ENCODE measurements at regions not wholly inside any gene's neighbourhood (a gene's known extent, or its start where the extent isn't known, plus 50 kb on each side); places are given as distances from the start of the nearest gene placed in this dataset.
"Not testable (repeated sequence)": the region's sequence is repeated elsewhere in the genome, so short reads cannot be mapped to it uniquely, and the experiment has no call there.

DNA sequence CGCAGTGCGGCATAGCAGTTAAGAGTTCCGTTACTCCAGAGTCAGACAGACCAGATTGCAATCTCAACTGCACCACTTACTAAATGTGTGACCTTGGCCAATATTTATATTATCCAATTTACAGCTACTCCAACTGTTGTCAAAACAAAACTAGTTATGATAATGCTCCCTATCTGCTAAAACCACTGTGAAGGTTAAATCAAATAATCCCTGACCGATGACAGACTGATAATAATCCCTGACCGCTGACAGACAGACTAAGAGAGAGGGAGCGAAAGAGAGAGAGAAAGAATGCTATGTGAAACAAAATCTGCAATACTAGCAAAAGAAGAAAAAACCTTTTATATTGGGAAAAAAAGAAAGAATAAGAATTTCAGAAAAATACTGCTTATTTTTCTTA, 204.1 kb upstream of the ZNF322 start:
- TF ChIP-seq, protein P1, sequence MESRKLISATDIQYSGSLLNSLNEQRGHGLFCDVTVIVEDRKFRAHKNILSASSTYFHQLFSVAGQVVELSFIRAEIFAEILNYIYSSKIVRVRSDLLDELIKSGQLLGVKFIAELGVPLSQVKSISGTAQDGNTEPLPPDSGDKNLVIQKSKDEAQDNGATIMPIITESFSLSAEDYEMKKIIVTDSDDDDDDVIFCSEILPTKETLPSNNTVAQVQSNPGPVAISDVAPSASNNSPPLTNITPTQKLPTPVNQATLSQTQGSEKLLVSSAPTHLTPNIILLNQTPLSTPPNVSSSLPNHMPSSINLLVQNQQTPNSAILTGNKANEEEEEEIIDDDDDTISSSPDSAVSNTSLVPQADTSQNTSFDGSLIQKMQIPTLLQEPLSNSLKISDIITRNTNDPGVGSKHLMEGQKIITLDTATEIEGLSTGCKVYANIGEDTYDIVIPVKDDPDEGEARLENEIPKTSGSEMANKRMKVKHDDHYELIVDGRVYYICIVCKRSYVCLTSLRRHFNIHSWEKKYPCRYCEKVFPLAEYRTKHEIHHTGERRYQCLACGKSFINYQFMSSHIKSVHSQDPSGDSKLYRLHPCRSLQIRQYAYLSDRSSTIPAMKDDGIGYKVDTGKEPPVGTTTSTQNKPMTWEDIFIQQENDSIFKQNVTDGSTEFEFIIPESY (CRISPR knock-in tag; IDR thresholded peaks at IDR 0.05), result not testable (repeated sequence)
- TF ChIP-seq MYNN (CRISPR knock-in tag; IDR thresholded peaks at IDR 0.05; ENCODE audit: low read depth); ZKSCAN1 (IDR thresholded peaks at IDR 0.05; ENCODE audit: low read length): not testable (repeated sequence)
- TF ChIP-seq, protein P2, sequence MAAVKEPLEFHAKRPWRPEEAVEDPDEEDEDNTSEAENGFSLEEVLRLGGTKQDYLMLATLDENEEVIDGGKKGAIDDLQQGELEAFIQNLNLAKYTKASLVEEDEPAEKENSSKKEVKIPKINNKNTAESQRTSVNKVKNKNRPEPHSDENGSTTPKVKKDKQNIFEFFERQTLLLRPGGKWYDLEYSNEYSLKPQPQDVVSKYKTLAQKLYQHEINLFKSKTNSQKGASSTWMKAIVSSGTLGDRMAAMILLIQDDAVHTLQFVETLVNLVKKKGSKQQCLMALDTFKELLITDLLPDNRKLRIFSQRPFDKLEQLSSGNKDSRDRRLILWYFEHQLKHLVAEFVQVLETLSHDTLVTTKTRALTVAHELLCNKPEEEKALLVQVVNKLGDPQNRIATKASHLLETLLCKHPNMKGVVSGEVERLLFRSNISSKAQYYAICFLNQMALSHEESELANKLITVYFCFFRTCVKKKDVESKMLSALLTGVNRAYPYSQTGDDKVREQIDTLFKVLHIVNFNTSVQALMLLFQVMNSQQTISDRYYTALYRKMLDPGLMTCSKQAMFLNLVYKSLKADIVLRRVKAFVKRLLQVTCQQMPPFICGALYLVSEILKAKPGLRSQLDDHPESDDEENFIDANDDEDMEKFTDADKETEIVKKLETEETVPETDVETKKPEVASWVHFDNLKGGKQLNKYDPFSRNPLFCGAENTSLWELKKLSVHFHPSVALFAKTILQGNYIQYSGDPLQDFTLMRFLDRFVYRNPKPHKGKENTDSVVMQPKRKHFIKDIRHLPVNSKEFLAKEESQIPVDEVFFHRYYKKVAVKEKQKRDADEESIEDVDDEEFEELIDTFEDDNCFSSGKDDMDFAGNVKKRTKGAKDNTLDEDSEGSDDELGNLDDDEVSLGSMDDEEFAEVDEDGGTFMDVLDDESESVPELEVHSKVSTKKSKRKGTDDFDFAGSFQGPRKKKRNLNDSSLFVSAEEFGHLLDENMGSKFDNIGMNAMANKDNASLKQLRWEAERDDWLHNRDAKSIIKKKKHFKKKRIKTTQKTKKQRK (IDR thresholded peaks at IDR 0.05; ENCODE audit: low read length), result not testable (repeated sequence)

Measured in HepG2 (cell line).